ENCODE measurements at regions not wholly inside any gene's neighbourhood (a gene's known extent, or its start where the extent isn't known, plus 50 kb on each side); places are given as distances from the start of the nearest gene placed in this dataset.

DNA sequence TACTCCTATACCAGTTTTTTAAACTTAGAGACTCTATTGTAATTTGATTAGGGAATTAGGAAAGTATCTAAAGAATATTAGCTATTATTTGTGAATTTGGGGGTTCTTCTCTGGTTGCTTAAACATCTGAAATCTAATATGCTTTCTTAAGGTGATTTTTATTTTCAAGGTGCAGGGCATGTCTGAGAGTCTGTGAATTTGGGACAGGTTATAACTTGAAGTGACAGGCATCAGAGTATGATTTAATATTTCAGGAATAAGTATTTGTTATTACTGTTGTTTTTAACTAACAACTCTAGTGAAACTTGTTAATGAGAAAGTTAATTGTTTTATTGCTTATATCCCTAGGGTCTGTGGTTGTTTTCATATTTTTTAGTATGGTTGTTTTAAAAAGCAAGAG lies 321.6 kb upstream of the EPHA3 start:
- H3K36me3 ChIP-seq = no peaks in the 10 kb centered on the region
- peaks cover 0 to 4% (median 0%) of the 10 kb centered on the region in 4 donors for H3K9me3 ChIP-seq
- no peaks in the 10 kb centered on the region for H3K4me1 ChIP-seq
- no peak overlapping the region for H3K27ac ChIP-seq
- intact Hi-C loops (cut with DNase I) = no loop called here
- TF ChIP-seq POLR2AphosphoS5 (IDR thresholded peaks at IDR 0.05) (no peak), EP300 (IDR thresholded peaks at IDR 0.05) (no peak), POLR2A (IDR thresholded peaks at IDR 0.05) (no peak)
- TF ChIP-seq, protein P1, sequence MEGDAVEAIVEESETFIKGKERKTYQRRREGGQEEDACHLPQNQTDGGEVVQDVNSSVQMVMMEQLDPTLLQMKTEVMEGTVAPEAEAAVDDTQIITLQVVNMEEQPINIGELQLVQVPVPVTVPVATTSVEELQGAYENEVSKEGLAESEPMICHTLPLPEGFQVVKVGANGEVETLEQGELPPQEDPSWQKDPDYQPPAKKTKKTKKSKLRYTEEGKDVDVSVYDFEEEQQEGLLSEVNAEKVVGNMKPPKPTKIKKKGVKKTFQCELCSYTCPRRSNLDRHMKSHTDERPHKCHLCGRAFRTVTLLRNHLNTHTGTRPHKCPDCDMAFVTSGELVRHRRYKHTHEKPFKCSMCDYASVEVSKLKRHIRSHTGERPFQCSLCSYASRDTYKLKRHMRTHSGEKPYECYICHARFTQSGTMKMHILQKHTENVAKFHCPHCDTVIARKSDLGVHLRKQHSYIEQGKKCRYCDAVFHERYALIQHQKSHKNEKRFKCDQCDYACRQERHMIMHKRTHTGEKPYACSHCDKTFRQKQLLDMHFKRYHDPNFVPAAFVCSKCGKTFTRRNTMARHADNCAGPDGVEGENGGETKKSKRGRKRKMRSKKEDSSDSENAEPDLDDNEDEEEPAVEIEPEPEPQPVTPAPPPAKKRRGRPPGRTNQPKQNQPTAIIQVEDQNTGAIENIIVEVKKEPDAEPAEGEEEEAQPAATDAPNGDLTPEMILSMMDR (IDR thresholded peaks at IDR 0.05) = no peak
- DNase-seq = no peak
- H3K27me3 ChIP-seq = no peaks in the 10 kb centered on the region
- H3K4me3 ChIP-seq = no peak overlapping the region

DNA sequence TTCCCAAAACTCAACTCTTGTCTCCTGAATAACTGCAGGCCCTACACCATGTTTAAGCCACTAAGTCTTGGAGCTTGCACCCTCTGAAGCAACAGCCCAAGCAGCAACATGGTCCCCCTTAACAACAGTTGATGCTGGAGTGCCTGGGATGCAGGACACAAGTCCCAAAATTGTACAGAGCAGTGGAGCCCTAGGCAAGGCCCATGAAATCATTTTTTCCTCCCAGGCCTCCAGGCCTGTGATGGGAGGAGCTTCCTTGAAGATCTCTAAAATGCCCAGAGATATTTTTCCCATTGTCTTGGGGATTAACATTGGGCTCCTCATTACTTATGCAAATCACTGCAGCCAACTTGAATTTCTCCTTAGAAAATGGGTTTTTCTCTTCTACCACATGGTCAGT lies 311.9 kb upstream of the EPHA3 start:
- Histone ChIP-seq H3K4me3 (no peak overlapping the region), H3K36me3 (no peaks in the 10 kb centered on the region), H3K27me3 (no peaks in the 10 kb centered on the region), H3K9me3 (peaks cover 0 to 5% (median 2%) of the 10 kb centered on the region in 4 donors), H3K27ac (no peak overlapping the region), H3K4me1 (no peaks in the 10 kb centered on the region)
- TF ChIP-seq EP300 (IDR thresholded peaks at IDR 0.05) (no peak), POLR2A (IDR thresholded peaks at IDR 0.05) (no peak), POLR2AphosphoS5 (IDR thresholded peaks at IDR 0.05) (no peak)
- TF ChIP-seq, protein P1 (IDR thresholded peaks at IDR 0.05) = no peak
- DNase-seq = no peak
- intact Hi-C loops (cut with DNase I) = no loop called here

DNA sequence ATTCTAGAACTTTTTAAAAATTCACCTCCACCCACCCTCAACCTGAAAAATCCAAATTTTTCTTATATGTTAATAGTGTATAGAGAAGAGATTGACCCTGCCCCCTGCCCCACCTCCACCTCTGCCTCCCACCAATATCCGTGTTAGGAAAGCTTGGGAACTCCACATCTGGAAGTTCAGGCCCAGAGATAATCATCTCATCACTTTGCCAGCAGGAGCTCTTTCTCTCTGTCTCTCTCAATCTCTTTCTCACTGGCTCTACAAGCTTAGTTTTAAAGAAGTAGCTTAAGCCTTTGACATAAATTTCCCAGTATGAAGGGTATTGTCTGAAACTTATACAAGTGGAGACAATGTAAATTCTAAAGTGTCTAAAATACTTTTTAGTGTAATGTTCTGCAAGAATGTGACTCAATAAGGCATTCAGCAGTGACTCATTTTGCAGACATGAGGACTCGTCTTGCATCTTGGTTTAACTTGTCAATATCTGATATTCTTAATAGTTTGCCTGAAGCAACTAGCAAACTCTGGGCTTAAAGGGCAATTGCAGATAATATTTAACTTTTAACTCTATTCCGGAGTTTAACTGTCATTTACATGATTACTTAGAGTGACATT lies 299.8 kb upstream of the EPHA3 start:
- 25 to 60% methylated on average over 3 of the region's 3 CpGs for WGBS, 2 donors
- Histone ChIP-seq H3K9me3 (no peaks in the 10 kb centered on the region), H3K4me1 (peaks cover 0 to 13% (median 12%) of the 10 kb centered on the region in 4 donors), H3K27me3 (no peaks in the 10 kb centered on the region), H3K4me3 (no peak overlapping the region), H3K36me3 (no peaks in the 10 kb centered on the region), H3K27ac (no peak overlapping the region)
- TF ChIP-seq, protein P1 (IDR thresholded peaks at IDR 0.05) = no peak
- TF ChIP-seq POLR2AphosphoS5 (IDR thresholded peaks at IDR 0.05) = no peak
- no peak for TF ChIP-seq EP300 (IDR thresholded peaks at IDR 0.05)
- TF ChIP-seq POLR2A (IDR thresholded peaks at IDR 0.05) = no peak
- no peak for DNase-seq
- intact Hi-C loops (cut with DNase I) = no loop called here

DNA sequence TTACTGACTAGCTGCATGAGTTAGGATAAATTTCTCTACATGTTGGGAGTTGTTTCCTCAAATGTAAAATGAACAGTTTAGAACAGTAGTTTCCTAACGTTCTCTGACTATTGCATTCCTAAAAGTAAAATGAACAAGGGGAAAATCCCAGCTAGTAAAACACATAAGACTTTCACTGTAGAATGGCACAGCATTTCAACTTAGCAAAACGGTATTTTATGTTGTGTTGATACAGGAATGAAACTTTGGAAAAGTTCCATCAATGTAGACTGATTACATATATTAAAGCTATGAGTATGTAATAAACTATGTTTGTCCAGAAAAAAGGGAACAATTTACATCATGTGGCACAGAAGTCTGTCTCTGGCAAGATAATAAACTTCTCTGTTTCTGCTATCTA lies 297.4 kb upstream of the EPHA3 start:
- no peaks in the 10 kb centered on the region for H3K27me3 ChIP-seq
- no peak overlapping the region for H3K4me3 ChIP-seq
- no peak overlapping the region for H3K27ac ChIP-seq
- peaks cover 0 to 13% (median 12%) of the 10 kb centered on the region in 4 donors for H3K4me1 ChIP-seq
- H3K9me3 ChIP-seq = no peaks in the 10 kb centered on the region
- 5 to 27% methylated on average over 2 of the region's 2 CpGs for WGBS, 2 donors
- no peak for TF ChIP-seq POLR2A (IDR thresholded peaks at IDR 0.05)
- no peak for TF ChIP-seq EP300 (IDR thresholded peaks at IDR 0.05)
- TF ChIP-seq, protein P1 (IDR thresholded peaks at IDR 0.05) = no peak
- TF ChIP-seq POLR2AphosphoS5 (IDR thresholded peaks at IDR 0.05) = no peak
- H3K36me3 ChIP-seq = no peaks in the 10 kb centered on the region
- DNase-seq = no peak
- intact Hi-C loops (cut with DNase I) = no loop called here

DNA sequence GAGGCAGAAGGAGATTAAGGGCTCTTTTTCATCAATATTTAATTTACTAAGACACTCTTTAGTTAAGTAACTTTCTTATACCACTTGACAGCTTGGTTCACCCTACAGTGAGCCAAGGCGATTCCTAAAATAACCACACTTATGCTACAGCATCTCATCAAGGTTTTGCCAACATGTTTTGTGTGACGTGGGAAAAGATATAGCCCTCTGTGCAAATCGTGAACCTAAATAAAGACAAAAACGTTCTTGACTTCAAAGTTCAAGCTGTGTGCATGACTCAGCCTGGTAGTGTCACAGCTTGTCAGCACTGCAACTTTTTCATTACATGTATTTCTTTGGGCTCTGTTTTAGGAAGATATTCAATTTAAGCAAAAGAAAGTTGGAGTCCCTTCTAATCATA lies 297.0 kb upstream of the EPHA3 start:
- intact Hi-C loops (cut with DNase I) = no loop called here
- no peak for DNase-seq

More for the DNA sequence above, 297.0 kb upstream of the EPHA3 start:
- H3K36me3 ChIP-seq = no peaks in the 10 kb centered on the region
- H3K9me3 ChIP-seq = no peaks in the 10 kb centered on the region
- no peaks in the 10 kb centered on the region for H3K27me3 ChIP-seq
- TF ChIP-seq, protein P1 (IDR thresholded peaks at IDR 0.05) = no peak
- no peak for TF ChIP-seq EP300 (IDR thresholded peaks at IDR 0.05)
- 15 to 56% methylated on average over 4 of the region's 4 CpGs for WGBS, 2 donors
- H3K4me1 ChIP-seq = peaks cover 0 to 13% (median 12%) of the 10 kb centered on the region in 4 donors
- H3K27ac ChIP-seq = no peak overlapping the region
- H3K4me3 ChIP-seq = no peak overlapping the region
